OCI-LY1 (cell line): ENCODE measurements at regions not wholly inside any gene's neighbourhood (a gene's known extent, or its start where the extent isn't known, plus 50 kb on each side); places are given as distances from the start of the nearest gene placed in this dataset.

ENCODE experiments used
- H2AFZ ChIP-seq: fragments of 200-600 bp; sonication (generic), shearing (Covaris generic); 2 replicates; pipeline ENCODE4 v1.6.0; 2014; ENCODE audit warnings: antibody characterized with exemption, mild to moderate bottlenecking, low read length
- H3F3A ChIP-seq: fragments of 200-600 bp; sonication (generic), shearing (Covaris generic); 2 replicates; pipeline ENCODE4 v1.6.0; 2014; ENCODE audit warnings: mild to moderate bottlenecking, antibody characterized with exemption, low read length, moderate library complexity; ENCODE audit not compliant: insufficient read depth
- H3K27ac ChIP-seq: fragments of 200-600 bp; sonication (generic); 2 replicates; pipeline ENCODE4 v1.5.1; 2014; ENCODE audit warnings: low read length, mixed run types, mild to moderate bottlenecking, low read depth; ENCODE audit not compliant: poor library complexity, severe bottlenecking
- H3K27me3 ChIP-seq: fragments of 200-600 bp; sonication (generic); 2 replicates; pipeline ENCODE4 v1.6.0; 2014; ENCODE audit warnings: antibody characterized with exemption, mild to moderate bottlenecking, low read length, moderate library complexity; ENCODE audit not compliant: insufficient read depth
- H3K36me3 ChIP-seq: fragments of 200-600 bp; sonication (generic); 2 replicates; pipeline ENCODE4 v1.6.1; 2014; ENCODE audit warnings: mild to moderate bottlenecking, antibody characterized with exemption, low read length, moderate library complexity, mixed read lengths; ENCODE audit not compliant: insufficient read depth
- H3K4me1 ChIP-seq: fragments of 200-600 bp; sonication (generic); 2 replicates; pipeline ENCODE4 v1.5.1; 2014; ENCODE audit warnings: mild to moderate bottlenecking, low read length, moderate library complexity; ENCODE audit not compliant: insufficient read depth, severe bottlenecking
- H3K4me2 ChIP-seq: fragments of 200-600 bp; sonication (generic), shearing (Covaris generic); 2 replicates; pipeline ENCODE4 v1.6.1; 2014; ENCODE audit warnings: low read length
- H3K4me3 ChIP-seq: fragments of 200-600 bp; sonication (generic); 2 replicates; pipeline ENCODE4 v1.5.1; 2014; ENCODE audit warnings: low read length, low read depth, mild to moderate bottlenecking, mixed read lengths; ENCODE audit not compliant: poor library complexity, severe bottlenecking
- H3K79me2 ChIP-seq: fragments of 200-600 bp; shearing (Covaris generic); 2 replicates; pipeline ENCODE4 v1.6.1; 2016; ENCODE audit warnings: mixed run types, low read length, mixed read lengths; ENCODE audit not compliant: insufficient read depth
- H3K9ac ChIP-seq: fragments of 200-600 bp; sonication (generic), shearing (Covaris generic); 2 replicates; pipeline ENCODE4 v1.6.1; 2014; ENCODE audit warnings: mild to moderate bottlenecking, low read length, mixed read lengths
- H3K9me2 ChIP-seq: fragments of 200-600 bp; sonication (generic), shearing (Covaris generic); 2 replicates; pipeline ENCODE4 v1.6.1; 2014; ENCODE audit warnings: low read depth, mild to moderate bottlenecking, low read length, mixed read lengths
- H3K9me3 ChIP-seq: fragments of 200-600 bp; shearing (Covaris generic); 2 replicates; pipeline ENCODE4 v1.6.1; 2014; ENCODE audit warnings: low read length, mixed read lengths
- H4K20me1 ChIP-seq: fragments of 200-600 bp; sonication (generic), shearing (Covaris generic); 2 replicates; pipeline ENCODE4 v1.6.0; 2016; ENCODE audit warnings: mild to moderate bottlenecking, low read length; ENCODE audit not compliant: insufficient read depth
- CTCF ChIP-seq: fragments of 200-600 bp; sonication (generic), shearing (Covaris generic); IDR thresholded peaks from 2 replicates; pipeline ENCODE4 v1.5.1; 2017; ENCODE audit warnings: mild to moderate bottlenecking, antibody characterized with exemption, low read length, moderate library complexity, mixed read lengths
- EZH2 ChIP-seq: fragments of 200-600 bp; sonication (generic), shearing (Covaris generic); IDR thresholded peaks from 2 replicates; pipeline ENCODE4 v1.8.0; 2017; ENCODE audit warnings: borderline replicate concordance, mixed run types, mild to moderate bottlenecking, antibody characterized with exemption, low read length, moderate library complexity, mixed read lengths

GRCh38 chr13:90103099-90103784 is 1244.2 kb upstream of the MIR17HG start:
- Histone ChIP-seq H3K4me1 (no peaks in the 10 kb centered on the region), H3K9me3 (no peaks in the 10 kb centered on the region), H3K79me2 (no peaks in the 10 kb centered on the region), H3K27me3 (no peaks in the 10 kb centered on the region), H2AFZ (no peak overlapping the region), H3K9ac (no peak overlapping the region), H3K4me3 (no peak overlapping the region), H3K9me2 (no peaks in the 10 kb centered on the region), H4K20me1 (no peaks in the 10 kb centered on the region), H3K4me2 (no peak overlapping the region), H3K36me3 (no peaks in the 10 kb centered on the region), H3K27ac (no peak overlapping the region), H3F3A (no peaks in the 10 kb centered on the region)
- TF ChIP-seq CTCF (no peak), EZH2 (no peak)

GRCh38 chr13:90104764-90105163 is 1242.7 kb upstream of the MIR17HG start:
- Histone ChIP-seq H3K36me3 (no peaks in the 10 kb centered on the region), H3K27ac (no peak overlapping the region), H4K20me1 (no peaks in the 10 kb centered on the region), H3K9ac (no peak overlapping the region), H2AFZ (no peak overlapping the region), H3K9me3 (no peaks in the 10 kb centered on the region), H3F3A (no peaks in the 10 kb centered on the region), H3K9me2 (no peaks in the 10 kb centered on the region), H3K79me2 (no peaks in the 10 kb centered on the region), H3K4me2 (no peak overlapping the region), H3K27me3 (no peaks in the 10 kb centered on the region), H3K4me3 (no peak overlapping the region), H3K4me1 (no peaks in the 10 kb centered on the region)
- TF ChIP-seq CTCF (no peak), EZH2 (no peak)

DNA sequence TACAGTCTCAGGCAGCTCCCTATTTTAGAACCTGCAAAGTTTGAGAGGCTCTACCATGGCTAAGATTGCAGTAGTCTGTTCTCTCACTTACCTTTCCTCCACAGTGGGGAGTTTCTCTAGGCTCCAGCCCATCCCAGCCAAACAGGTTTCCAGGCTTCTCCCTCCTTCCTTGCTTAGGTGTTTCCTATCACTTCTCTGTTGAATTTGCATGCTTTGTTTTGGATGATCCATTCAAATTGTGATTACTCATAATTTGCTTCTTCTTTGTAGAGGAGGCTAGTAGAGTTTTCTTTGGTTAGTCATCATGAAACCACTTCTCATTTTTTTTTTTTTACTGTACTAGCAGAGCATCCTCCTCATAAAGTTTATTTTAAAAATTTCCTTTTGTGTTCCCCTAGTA is 1242.2 kb upstream of the MIR17HG start:
- TF ChIP-seq EZH2 (no peak), CTCF (no peak)
- no peaks in the 10 kb centered on the region for H3K4me1 ChIP-seq
- no peak overlapping the region for H3K9ac ChIP-seq
- no peaks in the 10 kb centered on the region for H3K9me3 ChIP-seq
- no peak overlapping the region for H3K4me3 ChIP-seq
- H3K27me3 ChIP-seq: no peaks in the 10 kb centered on the region
- no peaks in the 10 kb centered on the region for H3K36me3 ChIP-seq
- H3F3A ChIP-seq: no peaks in the 10 kb centered on the region
- no peaks in the 10 kb centered on the region for H3K79me2 ChIP-seq
- no peaks in the 10 kb centered on the region for H3K9me2 ChIP-seq
- H2AFZ ChIP-seq: no peak overlapping the region
- H3K4me2 ChIP-seq: no peak overlapping the region
- H4K20me1 ChIP-seq: no peaks in the 10 kb centered on the region
- no peak overlapping the region for H3K27ac ChIP-seq
